ENCODE measurements at regions not wholly inside any gene's neighbourhood (a gene's known extent, or its start where the extent isn't known, plus 50 kb on each side); places are given as distances from the start of the nearest gene placed in this dataset.

- FAIRE-seq = no peak
- WGBS (ENCODE audit: missing lambda C conversion rate) = 60% methylated on average over 3 of the region's 3 CpGs
Observed at GRCh38 chr9:78472111-78472510, 175.2 kb downstream of the PSAT1 start.

DNA sequence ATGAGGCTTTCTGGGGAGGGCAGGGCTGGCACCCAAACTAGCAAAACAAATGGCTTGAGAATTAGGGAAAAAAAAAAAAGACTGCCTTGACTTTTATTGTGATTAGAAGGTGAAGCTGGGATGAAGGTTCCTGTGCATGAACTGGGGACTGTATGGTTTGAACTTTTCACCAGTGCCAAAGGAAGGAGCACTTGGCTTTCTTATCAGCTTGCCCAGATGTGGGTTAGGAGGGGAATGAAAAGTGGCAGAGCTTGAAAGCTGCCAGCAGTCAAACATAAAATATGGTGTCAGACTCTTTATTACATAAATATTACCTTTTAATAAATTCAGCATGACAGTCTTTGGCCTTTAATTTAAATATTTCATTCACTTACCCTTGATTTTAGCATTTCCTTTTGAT is 182.5 kb downstream of the PSAT1 start:
- Histone ChIP-seq H3K4me1 (no peaks in the 10 kb centered on the region), H3K4me2 (no peak overlapping the region), H3K9me3 (peaks cover 13% of the 10 kb centered on the region; the same call in 1 of the 3 replicates), H3K27ac (no peak overlapping the region), H3K4me3 (no peak overlapping the region)
- ChIA-PET POLR2A (no interaction called here), CTCF (no interaction called here)
- no peak for ATAC-seq
- TF ChIP-seq EP300 (IDR thresholded peaks at IDR 0.05) (no peak), FOXS1 (CRISPR knock-in tag; IDR thresholded peaks at IDR 0.05) (no peak), PHF8 (IDR thresholded peaks at IDR 0.05; ENCODE audit: borderline replicate concordance, low read depth) (no peak), PBX3 (IDR thresholded peaks at IDR 0.05) (no peak), NPAS2 (CRISPR knock-in tag; IDR thresholded peaks at IDR 0.05; ENCODE audit: borderline replicate concordance) (no peak), SMC3 (IDR thresholded peaks at IDR 0.05) (no peak), CBX8 (IDR thresholded peaks at IDR 0.05) (no peak), RNF2 (IDR thresholded peaks at IDR 0.05; ENCODE audit: borderline replicate concordance, low read depth) (no peak), BCL3 (IDR thresholded peaks at IDR 0.05) (no peak), MAFK (IDR thresholded peaks at IDR 0.05; ENCODE audit: partially characterized antibody) (no peak), RARB (CRISPR knock-in tag; IDR thresholded peaks at IDR 0.05) (no peak), ZFP36 (IDR thresholded peaks at IDR 0.05; ENCODE audit: borderline replicate concordance, partially characterized antibody) (no peak), NFE2L2 (conservative IDR thresholded peaks at IDR 0.05; ENCODE audit: low read length) (no peak), RFX5 (IDR thresholded peaks at IDR 0.05) (no peak)
- TF ChIP-seq, protein P1, sequence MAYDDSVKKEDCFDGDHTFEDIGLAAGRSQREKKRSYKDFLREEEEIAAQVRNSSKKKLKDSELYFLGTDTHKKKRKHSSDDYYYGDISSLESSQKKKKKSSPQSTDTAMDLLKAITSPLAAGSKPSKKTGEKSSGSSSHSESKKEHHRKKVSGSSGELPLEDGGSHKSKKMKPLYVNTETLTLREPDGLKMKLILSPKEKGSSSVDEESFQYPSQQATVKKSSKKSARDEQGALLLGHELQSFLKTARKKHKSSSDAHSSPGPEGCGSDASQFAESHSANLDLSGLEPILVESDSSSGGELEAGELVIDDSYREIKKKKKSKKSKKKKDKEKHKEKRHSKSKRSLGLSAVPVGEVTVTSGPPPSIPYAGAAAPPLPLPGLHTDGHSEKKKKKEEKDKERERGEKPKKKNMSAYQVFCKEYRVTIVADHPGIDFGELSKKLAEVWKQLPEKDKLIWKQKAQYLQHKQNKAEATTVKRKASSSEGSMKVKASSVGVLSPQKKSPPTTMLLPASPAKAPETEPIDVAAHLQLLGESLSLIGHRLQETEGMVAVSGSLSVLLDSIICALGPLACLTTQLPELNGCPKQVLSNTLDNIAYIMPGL (CRISPR knock-in tag; IDR thresholded peaks at IDR 0.05; ENCODE audit: borderline replicate concordance) = no peak
- TF ChIP-seq, protein P2, sequence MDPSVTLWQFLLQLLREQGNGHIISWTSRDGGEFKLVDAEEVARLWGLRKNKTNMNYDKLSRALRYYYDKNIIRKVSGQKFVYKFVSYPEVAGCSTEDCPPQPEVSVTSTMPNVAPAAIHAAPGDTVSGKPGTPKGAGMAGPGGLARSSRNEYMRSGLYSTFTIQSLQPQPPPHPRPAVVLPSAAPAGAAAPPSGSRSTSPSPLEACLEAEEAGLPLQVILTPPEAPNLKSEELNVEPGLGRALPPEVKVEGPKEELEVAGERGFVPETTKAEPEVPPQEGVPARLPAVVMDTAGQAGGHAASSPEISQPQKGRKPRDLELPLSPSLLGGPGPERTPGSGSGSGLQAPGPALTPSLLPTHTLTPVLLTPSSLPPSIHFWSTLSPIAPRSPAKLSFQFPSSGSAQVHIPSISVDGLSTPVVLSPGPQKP (IDR thresholded peaks at IDR 0.05; ENCODE audit: low read depth, low read length) = no peak
- TF ChIP-seq, protein P3, sequence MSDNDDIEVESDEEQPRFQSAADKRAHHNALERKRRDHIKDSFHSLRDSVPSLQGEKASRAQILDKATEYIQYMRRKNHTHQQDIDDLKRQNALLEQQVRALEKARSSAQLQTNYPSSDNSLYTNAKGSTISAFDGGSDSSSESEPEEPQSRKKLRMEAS (IDR thresholded peaks at IDR 0.05) = no peak
- no peak for FAIRE-seq
- no peak for DNase-seq (ENCODE audit: low read depth in 1 of 2, low spot score in 1 of 2)

More at GRCh38 chr9:78472111-78472510, 175.2 kb downstream of the PSAT1 start:
- TF ChIP-seq, protein P3 (IDR thresholded peaks at IDR 0.05) = no peak
- no peak overlapping the region for H3K4me2 ChIP-seq
- no peaks in the 10 kb centered on the region for H3K4me1 ChIP-seq
- ChIA-PET CTCF (no interaction called here), POLR2A (no interaction called here)
- DNase-seq (ENCODE audit: low read depth in 1 of 2, low spot score in 1 of 2) (no peak), ATAC-seq (no peak)
- H3K9me3 ChIP-seq = no peaks in the 10 kb centered on the region
- no peak overlapping the region for H3K4me3 ChIP-seq
- no peak overlapping the region for H3K27ac ChIP-seq

- Histone ChIP-seq H3K27ac (no peak overlapping the region), H3K9me3 (peaks cover 15% of the 10 kb centered on the region; the same call in 1 of the 3 replicates), H3K4me1 (no peaks in the 10 kb centered on the region), H3K4me3 (no peak overlapping the region), H3K4me2 (no peak overlapping the region)
- ChIA-PET POLR2A (no interaction called here), CTCF (no interaction called here)
- DNase-seq (ENCODE audit: low read depth in 1 of 2, low spot score in 1 of 2) = no peak
- no peak for ATAC-seq
- FAIRE-seq = no peak
- WGBS (ENCODE audit: missing lambda C conversion rate) = 60% methylated on average over 2 of the region's 2 CpGs
- TF ChIP-seq ESRRA (IDR thresholded peaks at IDR 0.05; ENCODE audit: borderline replicate concordance, low read length) (no peak), RCOR1 (IDR thresholded peaks at IDR 0.05; ENCODE audit: low read depth, low read length) (no peak), USF2 (IDR thresholded peaks at IDR 0.05) (no peak), SREBF2 (IDR thresholded peaks at IDR 0.05) (no peak), FOSB (CRISPR knock-in tag; IDR thresholded peaks at IDR 0.05) (no peak), SMC3 (IDR thresholded peaks at IDR 0.05) (no peak), ZNF302 (CRISPR knock-in tag; IDR thresholded peaks at IDR 0.05) (no peak), HOXB13 (CRISPR knock-in tag; IDR thresholded peaks at IDR 0.05; ENCODE audit: low read depth) (no peak), HEYL (CRISPR knock-in tag; IDR thresholded peaks at IDR 0.05) (no peak), EP300 (IDR thresholded peaks at IDR 0.05) (no peak), KDM1A (IDR thresholded peaks at IDR 0.05; ENCODE audit: low read depth) (no peak), BCL3 (IDR thresholded peaks at IDR 0.05) (no peak), HDAC2 (IDR thresholded peaks at IDR 0.05) (no peak), MYC (IDR thresholded peaks at IDR 0.05; ENCODE audit: borderline replicate concordance, low read length) (no peak)
Observed at GRCh38 chr9:78486661-78487060, 189.7 kb downstream of the PSAT1 start.
